B cell (primary cell): ENCODE measurements at regions not wholly inside any gene's neighbourhood (a gene's known extent, or its start where the extent isn't known, plus 50 kb on each side); places are given as distances from the start of the nearest gene placed in this dataset.

ENCODE experiments used
- ATAC-seq: fragments of 200-7000 bp; cut with Tn5 transposase; one replicate; pipeline ENCODE4 v1.10.0; 2021; ENCODE audit warnings: low read depth, mild to moderate bottlenecking, moderate number of reproducible peaks, moderate library complexity
- CTCF ChIA-PET: fragments of 350-600 bp; sonication (Branson Sonifier 250); formaldehyde crosslinking; loops from one replicate; lab custom pipeline; 2021; ENCODE audit warnings: antibody characterized with exemption, inconsistent platforms; lab: Charles Lee
- POLR2A ChIA-PET: fragments of 350-600 bp; sonication (Branson Sonifier 250); formaldehyde crosslinking; loops from one replicate; lab custom pipeline; 2021; ENCODE audit warnings: antibody characterized with exemption; lab: Charles Lee
- DNase-seq: peaks from one replicate; pipeline ENCODE4 v3.0.0; 2013
- H2AFZ ChIP-seq: 2 replicates; pipeline ENCODE4 v1.6.1; 2012; ENCODE audit warnings: mild to moderate bottlenecking, low read depth, low read length; ENCODE audit not compliant: insufficient read depth, poor library complexity, severe bottlenecking
- H3K27ac ChIP-seq, 2 donors: 1 replicate in 1 of 2; 2 replicates in 1 of 2; pipeline ENCODE4 v1.5.1; 2012 to 2013; ENCODE audit warnings: low read length in 2 of 2, mild to moderate bottlenecking in 2 of 2, moderate library complexity in 1 of 2
- H3K27me3 ChIP-seq, 4 experiments: fragments of 200-600 bp in 1 of 4; sonication (generic) in 1 of 4; replicated peaks in 1 of 4; 1 replicate in 2 of 4; 2 replicates in 2 of 4; pipeline versions ENCODE4 v1.6.1 to v1.7.0; 2013 to 2016; ENCODE audit warnings: low read length in 3 of 4, mild to moderate bottlenecking in 2 of 4, mixed read lengths in 1 of 4, moderate library complexity in 1 of 4; ENCODE audit not compliant: insufficient read depth in 4 of 4, control insufficient read depth in 3 of 4; ENCODE audit errors: control extremely low read depth in 1 of 4
- H3K36me3 ChIP-seq, 2 experiments: replicated peaks in 1 of 2; 1 replicate in 1 of 2; 2 replicates in 1 of 2; pipeline versions ENCODE4 v1.6.1 to v1.7.1; 2013; ENCODE audit warnings: low read length in 1 of 2; ENCODE audit not compliant: insufficient read depth in 2 of 2, control insufficient read depth in 1 of 2; ENCODE audit errors: control extremely low read depth in 1 of 2, extremely low read depth in 1 of 2
- H3K4me1 ChIP-seq, 2 donors: fragments of 200-600 bp in 1 of 2; sonication (generic) in 1 of 2; 1 replicate in 1 of 2; 2 replicates in 1 of 2; pipeline versions ENCODE4 v1.5.1 to v1.6.1; 2013 to 2017; ENCODE audit warnings: low read length in 2 of 2; ENCODE audit not compliant: control insufficient read depth in 2 of 2, insufficient read depth in 2 of 2
- H3K4me2 ChIP-seq: replicated peaks from 2 replicates; pipeline ENCODE3; 2012; ENCODE audit warnings: mild to moderate bottlenecking, low read depth, low read length; ENCODE audit not compliant: poor library complexity, severe bottlenecking
- H3K4me3 ChIP-seq, 5 experiments: fragments of 200-600 bp in 1 of 5; sonication (generic) in 1 of 5; 1 replicate in 3 of 5; 2 replicates in 2 of 5; pipeline versions ENCODE4 v1.5.1 to v1.7.0; 2011 to 2016; ENCODE audit warnings: low read length in 4 of 5, mild to moderate bottlenecking in 4 of 5, low read depth in 2 of 5, control low read depth in 1 of 5, moderate library complexity in 1 of 5; ENCODE audit not compliant: insufficient read depth in 1 of 5; ENCODE audit errors: control extremely low read depth in 1 of 5, extremely low read depth in 1 of 5
- H3K79me2 ChIP-seq: fragments of 200-600 bp; sonication (generic); one replicate; pipeline ENCODE4 v1.6.0; 2016; ENCODE audit warnings: low read length; ENCODE audit not compliant: control insufficient read depth, insufficient read depth
- H3K9ac ChIP-seq: fragments of 200-600 bp; sonication (generic); 2 replicates; pipeline ENCODE4 v1.6.1; 2017; ENCODE audit warnings: mild to moderate bottlenecking, low read length, moderate library complexity
- H3K9me3 ChIP-seq, 3 donors: one replicate each; pipeline versions ENCODE4 v1.6.1 to v1.7.1; 2013; ENCODE audit warnings: low read length in 2 of 3; ENCODE audit not compliant: control insufficient read depth in 2 of 3, insufficient read depth in 1 of 3; ENCODE audit errors: control extremely low read depth in 1 of 3
- H4K20me1 ChIP-seq: 2 replicates; pipeline ENCODE4 v1.6.0; 2012; ENCODE audit warnings: mild to moderate bottlenecking, low read length; ENCODE audit not compliant: insufficient read depth, control insufficient read depth, poor library complexity, severe bottlenecking
- H3K27ac Mint-ChIP-seq: one replicate; pipeline ENCODE4 v1.8.0; 2021; ENCODE audit warnings: mixed read lengths
- H3K27me3 Mint-ChIP-seq: one replicate; pipeline ENCODE4 v1.8.0; 2021; ENCODE audit warnings: mixed read lengths
- H3K4me1 Mint-ChIP-seq: one replicate; pipeline ENCODE4 v1.8.0; 2021; ENCODE audit warnings: mixed read lengths
- H3K4me3 Mint-ChIP-seq: one replicate; pipeline ENCODE4 v1.8.0; 2021; ENCODE audit warnings: mixed read lengths
- H3K9me3 Mint-ChIP-seq: one replicate; pipeline ENCODE4 v1.8.0; 2022; ENCODE audit warnings: mixed read lengths; ENCODE audit not compliant: insufficient read depth
- CTCF ChIP-seq: fragments of 200-600 bp; IDR thresholded peaks from one replicate; pipeline ENCODE4 v1.8.0; 2022; ENCODE audit warnings: antibody characterized with exemption, mild to moderate bottlenecking
- EZH2 ChIP-seq: IDR thresholded peaks from 2 replicates; pipeline ENCODE4 v1.6.1; 2012; ENCODE audit warnings: borderline replicate concordance, low read depth, mild to moderate bottlenecking, moderate library complexity, low read length; ENCODE audit not compliant: insufficient read depth, poor library complexity, severe bottlenecking
- WGBS: methylation state at CpG from one replicate; pipeline ENCODE4 v1.1.5; 2013; ENCODE audit warnings: missing lambda C conversion rate; ENCODE audit not compliant: insufficient coverage; 5-methylcytosine and 5-hydroxymethylcytosine counted together
- intact Hi-C: fragments of 100-400 bp; cut with micrococcal nuclease; formaldehyde crosslinking; loops from one replicate; pipeline ENCODE4 v1.10.0; 2022

DNA sequence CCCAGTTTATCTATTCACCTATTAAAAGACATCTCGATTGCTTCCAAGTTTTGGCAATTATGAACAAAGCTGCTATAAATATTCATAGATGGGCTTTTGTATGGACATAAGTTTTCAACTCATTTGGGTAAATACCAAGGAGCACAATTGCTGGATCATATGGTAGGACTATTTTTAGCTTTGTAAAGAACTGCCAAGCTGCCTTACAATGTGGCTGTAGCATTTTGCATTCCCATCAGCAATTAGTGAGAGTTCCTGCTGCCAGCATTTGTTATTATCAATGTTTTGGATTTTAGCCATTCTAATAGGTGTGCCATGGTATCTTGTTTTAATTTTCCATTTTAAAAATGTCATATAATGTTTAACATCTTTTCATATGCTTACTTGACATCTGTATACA is 475.6 kb upstream of the NCAM2 start:
- H3K27me3 Mint-ChIP-seq = no peaks in the 10 kb centered on the region
- intact Hi-C loops = no loop called here
- WGBS = no CpG with 5 or more reads among the region's 1 CpG
- Histone ChIP-seq H3K4me3 (no peak overlapping the region), H3K4me1 (no peaks in the 10 kb centered on the region), H3K79me2 (no peaks in the 10 kb centered on the region), H4K20me1 (no peaks in the 10 kb centered on the region), H3K4me2 (no peak overlapping the region), H3K9ac (no peak overlapping the region), H3K36me3 (no peaks in the 10 kb centered on the region), H3K27ac (no peak overlapping the region), H3K27me3 (no peaks in the 10 kb centered on the region), H3K9me3 (peaks cover 0 to 4% (median 0%) of the 10 kb centered on the region in 3 donors), H2AFZ (no peak overlapping the region)
- no peaks in the 10 kb centered on the region for H3K4me1 Mint-ChIP-seq
- CTCF ChIA-PET = interaction anchor here (0.5 kb wide), 1 partner anchor 501 kb away, joined by 5 read pairs; no protein-coding TSS in a partner anchor
- DNase-seq (no peak), ATAC-seq (no peak)
- H3K9me3 Mint-ChIP-seq = no peaks in the 10 kb centered on the region
- no peak overlapping the region for H3K27ac Mint-ChIP-seq
- no peak overlapping the region for H3K4me3 Mint-ChIP-seq
- TF ChIP-seq EZH2 (no peak), CTCF (no peak)
- POLR2A ChIA-PET = no interaction called here

DNA sequence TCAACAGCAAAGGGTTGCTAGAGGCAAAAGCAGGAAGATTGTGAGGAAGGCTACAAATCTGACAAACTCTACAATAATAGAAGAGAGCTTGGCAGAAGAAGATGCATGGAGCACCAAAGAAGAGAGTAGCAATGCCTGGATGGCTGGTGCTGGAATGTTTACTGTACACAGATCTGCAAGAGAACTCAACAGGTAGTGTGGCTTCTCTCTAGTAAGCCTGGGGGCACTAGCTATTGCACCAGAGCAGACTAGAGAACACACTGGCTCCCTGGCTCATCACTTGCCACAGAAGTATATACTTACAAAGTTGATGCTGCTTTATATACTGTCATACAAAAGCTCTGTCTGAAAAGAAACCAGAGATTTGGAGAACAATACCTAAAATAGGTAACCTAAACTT is 475.0 kb upstream of the NCAM2 start:
- Histone ChIP-seq H3K9me3 (peaks cover 0 to 4% (median 0%) of the 10 kb centered on the region in 3 donors), H4K20me1 (no peaks in the 10 kb centered on the region), H3K27ac (no peak overlapping the region), H3K36me3 (no peaks in the 10 kb centered on the region), H3K9ac (no peak overlapping the region), H3K4me1 (no peaks in the 10 kb centered on the region), H3K79me2 (no peaks in the 10 kb centered on the region), H3K4me2 (no peak overlapping the region), H3K27me3 (no peaks in the 10 kb centered on the region), H2AFZ (no peak overlapping the region), H3K4me3 (no peak overlapping the region)
- Mint-ChIP-seq H3K9me3 (no peaks in the 10 kb centered on the region), H3K27me3 (no peaks in the 10 kb centered on the region), H3K4me3 (no peak overlapping the region), H3K27ac (no peak overlapping the region), H3K4me1 (no peaks in the 10 kb centered on the region)
- intact Hi-C loops = no loop called here
- no peak for DNase-seq
- ATAC-seq = no peak
- ChIA-PET POLR2A (no interaction called here), CTCF (interaction anchor here (0.5 kb wide), 1 partner anchor 500 kb away, joined by 5 read pairs; no protein-coding TSS in a partner anchor)
- TF ChIP-seq EZH2 (no peak), CTCF (no peak)
